ENCODE measurements at regions not wholly inside any gene's neighbourhood (a gene's known extent, or its start where the extent isn't known, plus 50 kb on each side); places are given as distances from the start of the nearest gene placed in this dataset.

DNA sequence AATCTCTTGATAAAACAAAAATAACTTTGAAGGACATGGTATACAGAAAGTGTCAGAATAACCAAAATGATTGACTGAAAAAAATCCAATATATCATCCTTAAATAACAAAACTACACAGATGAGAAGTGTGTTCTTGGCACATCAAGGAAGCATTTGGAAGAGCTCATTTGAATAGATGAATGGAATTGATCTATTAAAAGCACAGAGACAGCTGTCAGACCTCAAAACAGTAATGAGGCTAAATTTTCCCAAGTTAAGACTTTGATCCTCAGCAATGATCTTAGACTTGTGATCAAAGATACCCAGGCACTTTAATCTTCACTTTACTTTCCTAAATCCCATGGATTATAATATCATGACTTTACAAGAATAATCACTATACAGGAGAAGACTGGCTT is 395.4 kb upstream of the NFE2L3 start (continued):
- TF ChIP-seq SREBF2 (IDR thresholded peaks at IDR 0.05) (no peak), EHMT2 (IDR thresholded peaks at IDR 0.05; ENCODE audit: low read depth) (no peak), ZFP36 (IDR thresholded peaks at IDR 0.05; ENCODE audit: borderline replicate concordance, partially characterized antibody) (no peak), KDM5A (IDR thresholded peaks at IDR 0.05) (no peak)
- TF ChIP-seq, protein P1, sequence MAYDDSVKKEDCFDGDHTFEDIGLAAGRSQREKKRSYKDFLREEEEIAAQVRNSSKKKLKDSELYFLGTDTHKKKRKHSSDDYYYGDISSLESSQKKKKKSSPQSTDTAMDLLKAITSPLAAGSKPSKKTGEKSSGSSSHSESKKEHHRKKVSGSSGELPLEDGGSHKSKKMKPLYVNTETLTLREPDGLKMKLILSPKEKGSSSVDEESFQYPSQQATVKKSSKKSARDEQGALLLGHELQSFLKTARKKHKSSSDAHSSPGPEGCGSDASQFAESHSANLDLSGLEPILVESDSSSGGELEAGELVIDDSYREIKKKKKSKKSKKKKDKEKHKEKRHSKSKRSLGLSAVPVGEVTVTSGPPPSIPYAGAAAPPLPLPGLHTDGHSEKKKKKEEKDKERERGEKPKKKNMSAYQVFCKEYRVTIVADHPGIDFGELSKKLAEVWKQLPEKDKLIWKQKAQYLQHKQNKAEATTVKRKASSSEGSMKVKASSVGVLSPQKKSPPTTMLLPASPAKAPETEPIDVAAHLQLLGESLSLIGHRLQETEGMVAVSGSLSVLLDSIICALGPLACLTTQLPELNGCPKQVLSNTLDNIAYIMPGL (CRISPR knock-in tag; IDR thresholded peaks at IDR 0.05; ENCODE audit: borderline replicate concordance) = no peak
- TF ChIP-seq, protein P2, sequence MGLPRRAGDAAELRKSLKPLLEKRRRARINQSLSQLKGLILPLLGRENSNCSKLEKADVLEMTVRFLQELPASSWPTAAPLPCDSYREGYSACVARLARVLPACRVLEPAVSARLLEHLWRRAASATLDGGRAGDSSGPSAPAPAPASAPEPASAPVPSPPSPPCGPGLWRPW (IDR thresholded peaks at IDR 0.05) = no peak
- TF ChIP-seq, protein P3, sequence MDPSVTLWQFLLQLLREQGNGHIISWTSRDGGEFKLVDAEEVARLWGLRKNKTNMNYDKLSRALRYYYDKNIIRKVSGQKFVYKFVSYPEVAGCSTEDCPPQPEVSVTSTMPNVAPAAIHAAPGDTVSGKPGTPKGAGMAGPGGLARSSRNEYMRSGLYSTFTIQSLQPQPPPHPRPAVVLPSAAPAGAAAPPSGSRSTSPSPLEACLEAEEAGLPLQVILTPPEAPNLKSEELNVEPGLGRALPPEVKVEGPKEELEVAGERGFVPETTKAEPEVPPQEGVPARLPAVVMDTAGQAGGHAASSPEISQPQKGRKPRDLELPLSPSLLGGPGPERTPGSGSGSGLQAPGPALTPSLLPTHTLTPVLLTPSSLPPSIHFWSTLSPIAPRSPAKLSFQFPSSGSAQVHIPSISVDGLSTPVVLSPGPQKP (IDR thresholded peaks at IDR 0.05; ENCODE audit: low read depth, low read length) = no peak

DNA sequence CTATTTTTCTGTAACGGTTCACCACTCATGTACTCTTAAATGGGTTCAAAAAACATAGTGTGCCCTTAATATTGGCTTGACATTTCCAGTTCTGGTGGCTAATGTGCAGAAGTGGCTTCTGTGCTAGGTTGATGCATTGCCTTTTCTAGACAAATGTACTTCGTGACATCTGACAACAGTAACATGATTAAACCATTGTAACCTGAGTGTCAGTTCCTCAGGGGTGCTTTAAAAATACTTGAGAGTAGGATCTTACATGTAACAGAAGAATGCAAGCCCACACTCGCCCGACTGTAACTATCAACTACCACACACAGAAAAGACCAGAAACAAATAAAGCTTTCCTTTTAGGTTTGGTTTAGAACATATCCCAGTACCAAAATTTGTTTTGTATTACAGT is 393.4 kb upstream of the NFE2L3 start:
- H3K4me3 ChIP-seq = no peak overlapping the region
- ATAC-seq (no peak), DNase-seq (ENCODE audit: low read depth in 1 of 2, low spot score in 1 of 2) (no peak), FAIRE-seq (no peak)
- no peaks in the 10 kb centered on the region for H3K9me3 ChIP-seq
- H3K4me2 ChIP-seq = no peak overlapping the region
- H3K27ac ChIP-seq = no peak overlapping the region
- ChIA-PET POLR2A (no interaction called here), CTCF (no interaction called here)
- 10% methylated on average over 4 of the region's 4 CpGs for WGBS (ENCODE audit: missing lambda C conversion rate)
- H3K4me1 ChIP-seq = no peaks in the 10 kb centered on the region
- TF ChIP-seq CHD2 (IDR thresholded peaks at IDR 0.05; ENCODE audit: low read length, partially characterized antibody) (no peak), CHD4 (IDR thresholded peaks at IDR 0.05; ENCODE audit: borderline replicate concordance) (no peak), RNF2 (IDR thresholded peaks at IDR 0.05; ENCODE audit: borderline replicate concordance, low read depth) (no peak), HDAC2 (IDR thresholded peaks at IDR 0.05) (no peak), EP300 (IDR thresholded peaks at IDR 0.05) (no peak), JUN (IDR thresholded peaks at IDR 0.05) (no peak), RCOR1 (IDR thresholded peaks at IDR 0.05; ENCODE audit: low read depth, low read length) (no peak), ZNF302 (CRISPR knock-in tag; IDR thresholded peaks at IDR 0.05) (no peak)
- TF ChIP-seq, protein P4, sequence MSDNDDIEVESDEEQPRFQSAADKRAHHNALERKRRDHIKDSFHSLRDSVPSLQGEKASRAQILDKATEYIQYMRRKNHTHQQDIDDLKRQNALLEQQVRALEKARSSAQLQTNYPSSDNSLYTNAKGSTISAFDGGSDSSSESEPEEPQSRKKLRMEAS (IDR thresholded peaks at IDR 0.05) = no peak

DNA sequence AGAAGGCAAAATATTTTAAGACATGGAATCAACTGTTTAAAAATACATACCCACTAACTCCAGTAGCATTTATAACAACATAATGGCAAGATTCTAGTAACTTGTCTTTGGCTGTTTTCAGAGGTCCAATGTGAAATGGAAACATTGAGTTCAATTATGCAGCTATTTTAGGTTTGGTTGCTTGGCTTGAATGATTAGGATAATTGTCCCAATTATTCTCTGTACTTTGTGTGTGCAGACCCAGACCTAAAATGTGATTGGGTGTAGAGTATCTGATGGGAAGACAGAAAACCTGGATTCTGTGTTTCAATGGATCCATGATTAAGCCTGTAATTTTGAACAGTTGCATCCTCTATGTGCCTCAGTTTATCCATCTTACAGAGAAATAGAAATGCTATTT is 392.7 kb upstream of the NFE2L3 start:
- ChIA-PET CTCF (no interaction called here), POLR2A (no interaction called here)
- DNase-seq (ENCODE audit: low read depth in 1 of 2, low spot score in 1 of 2) (no peak), ATAC-seq (no peak), FAIRE-seq (no peak)
- H3K9me3 ChIP-seq = no peaks in the 10 kb centered on the region
- H3K4me1 ChIP-seq = no peaks in the 10 kb centered on the region
- H3K4me2 ChIP-seq = no peak overlapping the region
- TF ChIP-seq NPAS2 (CRISPR knock-in tag; IDR thresholded peaks at IDR 0.05; ENCODE audit: borderline replicate concordance) (no peak), NR3C1 (IDR thresholded peaks at IDR 0.05) (no peak), POLR2A (IDR thresholded peaks at IDR 0.05; ENCODE audit: low read length) (no peak), NFE2L2 (conservative IDR thresholded peaks at IDR 0.05; ENCODE audit: low read length) (no peak), POLR2AphosphoS2 (conservative IDR thresholded peaks at IDR 0.05; ENCODE audit: low read length) (no peak), ZSCAN20 (CRISPR knock-in tag; IDR thresholded peaks at IDR 0.05) (no peak), SMC3 (IDR thresholded peaks at IDR 0.05) (no peak), BHLHE40 (IDR thresholded peaks at IDR 0.05; ENCODE audit: low read depth, low read length) (no peak), TFCP2L1 (CRISPR knock-in tag; IDR thresholded peaks at IDR 0.05) (no peak), RCOR1 (IDR thresholded peaks at IDR 0.05; ENCODE audit: low read depth, low read length) (no peak)
- TF ChIP-seq, protein P5, sequence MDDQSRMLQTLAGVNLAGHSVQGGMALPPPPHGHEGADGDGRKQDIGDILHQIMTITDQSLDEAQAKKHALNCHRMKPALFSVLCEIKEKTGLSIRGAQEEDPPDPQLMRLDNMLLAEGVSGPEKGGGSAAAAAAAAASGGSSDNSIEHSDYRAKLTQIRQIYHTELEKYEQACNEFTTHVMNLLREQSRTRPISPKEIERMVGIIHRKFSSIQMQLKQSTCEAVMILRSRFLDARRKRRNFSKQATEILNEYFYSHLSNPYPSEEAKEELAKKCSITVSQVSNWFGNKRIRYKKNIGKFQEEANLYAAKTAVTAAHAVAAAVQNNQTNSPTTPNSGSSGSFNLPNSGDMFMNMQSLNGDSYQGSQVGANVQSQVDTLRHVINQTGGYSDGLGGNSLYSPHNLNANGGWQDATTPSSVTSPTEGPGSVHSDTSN (IDR thresholded peaks at IDR 0.05) = no peak
- no peak overlapping the region for H3K27ac ChIP-seq
- H3K4me3 ChIP-seq = no peak overlapping the region

All from A549 (cell line).